Thymus (tissue), 11 donors: ENCODE measurements at regions not wholly inside any gene's neighbourhood (a gene's known extent, or its start where the extent isn't known, plus 50 kb on each side); places are given as distances from the start of the nearest gene placed in this dataset.
"Not testable (repeated sequence)": the region's sequence is repeated elsewhere in the genome, so short reads cannot be mapped to it uniquely, and the experiment has no call there.

ENCODE experiments used
- DNase-seq, 9 donors: peaks; one replicate each; pipeline ENCODE4 v3.0.0-alpha.2; 2013; ENCODE audit warnings: low spot score in 9 of 9, low read depth in 6 of 9, missing footprints in 1 of 9
- H3K27ac ChIP-seq, 2 donors: one replicate each; pipeline ENCODE4 v1.5.1; 2013; ENCODE audit warnings: control low read depth in 1 of 2, low read depth in 1 of 2, low read length in 1 of 2, mild to moderate bottlenecking in 1 of 2, moderate library complexity in 1 of 2
- H3K27me3 ChIP-seq, 2 donors: one replicate each; pipeline ENCODE4 v1.5.1; 2013; ENCODE audit warnings: low read length in 1 of 2; ENCODE audit not compliant: control insufficient read depth in 2 of 2, insufficient read depth in 1 of 2
- H3K36me3 ChIP-seq, 2 donors: one replicate each; pipeline ENCODE4 v1.5.1; 2013; ENCODE audit warnings: low read length in 1 of 2, mild to moderate bottlenecking in 1 of 2, moderate library complexity in 1 of 2; ENCODE audit not compliant: control insufficient read depth in 2 of 2, insufficient read depth in 2 of 2
- H3K4me1 ChIP-seq, 2 donors: one replicate each; pipeline ENCODE4 v1.5.1; 2013; ENCODE audit warnings: low read length in 2 of 2; ENCODE audit not compliant: control insufficient read depth in 2 of 2, insufficient read depth in 2 of 2
- H3K4me3 ChIP-seq, 2 donors: one replicate each; pipeline ENCODE4 v1.5.1; 2013; ENCODE audit warnings: low read length in 2 of 2, control low read depth in 1 of 2, mild to moderate bottlenecking in 1 of 2
- H3K9me3 ChIP-seq, 2 donors: one replicate each; pipeline ENCODE4 v1.5.1; 2013; ENCODE audit warnings: low read length in 1 of 2, mild to moderate bottlenecking in 1 of 2; ENCODE audit not compliant: control insufficient read depth in 2 of 2, insufficient read depth in 1 of 2
- WGBS: extraction: QIAGEN DNeasy Blood & Tissue Kit; methylation state at CpG from one replicate; pipeline ENCODE4 v1.1.7; 2013; 5-methylcytosine and 5-hydroxymethylcytosine counted together
- donor health status: healthy.

GRCh38 chr13:54132720-54133119 lies 1104.1 kb downstream of the OLFM4 start:
- 88% methylated on average over 9 of the region's 9 CpGs for WGBS
- not testable (repeated sequence) for DNase-seq, H3K36me3 ChIP-seq, H3K27ac ChIP-seq, H3K4me3 ChIP-seq, H3K9me3 ChIP-seq, H3K27me3 ChIP-seq, H3K4me1 ChIP-seq

- DNase-seq, result no peak
- H3K27me3 ChIP-seq, result no peaks in the 10 kb centered on the region
- H3K27ac ChIP-seq, result no peak overlapping the region
- 78% methylated on average over 6 of the region's 6 CpGs for WGBS
- no peak overlapping the region for H3K4me3 ChIP-seq
- H3K4me1 ChIP-seq, result no peaks in the 10 kb centered on the region
- peaks cover 0 to 1% of the 10 kb centered on the region in 2 donors for H3K9me3 ChIP-seq
- no peaks in the 10 kb centered on the region for H3K36me3 ChIP-seq
Measured at GRCh38 chr13:54133746-54134145, 1105.1 kb downstream of the OLFM4 start.

GRCh38 chr13:54144828-54145227 lies 1116.2 kb downstream of the OLFM4 start:
- no peaks in the 10 kb centered on the region for H3K4me1 ChIP-seq
- DNase-seq, result no peak
- no peak overlapping the region for H3K4me3 ChIP-seq
- no peaks in the 10 kb centered on the region for H3K9me3 ChIP-seq
- no peaks in the 10 kb centered on the region for H3K27me3 ChIP-seq
- no peak overlapping the region for H3K27ac ChIP-seq
- WGBS, result 71% methylated on average over 3 of the region's 3 CpGs
- no peaks in the 10 kb centered on the region for H3K36me3 ChIP-seq

- H3K27me3 ChIP-seq, result no peaks in the 10 kb centered on the region
- no peak for DNase-seq
- H3K9me3 ChIP-seq, result no peaks in the 10 kb centered on the region
- no peaks in the 10 kb centered on the region for H3K36me3 ChIP-seq
- H3K27ac ChIP-seq, result no peak overlapping the region
- 96% methylated on average over 3 of the region's 3 CpGs for WGBS
- no peak overlapping the region for H3K4me3 ChIP-seq
- H3K4me1 ChIP-seq, result no peaks in the 10 kb centered on the region
Measured at GRCh38 chr13:54150851-54151250, 1122.2 kb downstream of the OLFM4 start.

GRCh38 chr13:54162069-54162468 lies 1133.5 kb downstream of the OLFM4 start:
- no peak for DNase-seq
- WGBS, result 63% methylated on average over 1 of the region's 1 CpG
- Histone ChIP-seq H3K36me3 (no peaks in the 10 kb centered on the region), H3K4me3 (no peak overlapping the region), H3K27me3 (no peaks in the 10 kb centered on the region), H3K9me3 (no peaks in the 10 kb centered on the region), H3K27ac (no peak overlapping the region), H3K4me1 (no peaks in the 10 kb centered on the region)

GRCh38 chr13:54165581-54166215 lies 1137.1 kb downstream of the OLFM4 start:
- Histone ChIP-seq H3K4me1 (no peaks in the 10 kb centered on the region), H3K9me3 (no peaks in the 10 kb centered on the region), H3K4me3 (no peak overlapping the region), H3K27ac (no peak overlapping the region), H3K27me3 (no peaks in the 10 kb centered on the region), H3K36me3 (no peaks in the 10 kb centered on the region)
- WGBS, result 80% methylated on average over 7 of the region's 7 CpGs
- no peak for DNase-seq

GRCh38 chr13:54173996-54174395 lies 1145.4 kb downstream of the OLFM4 start:
- Histone ChIP-seq H3K4me3 (no peak overlapping the region), H3K9me3 (no peaks in the 10 kb centered on the region), H3K27me3 (no peaks in the 10 kb centered on the region), H3K27ac (no peak overlapping the region), H3K36me3 (no peaks in the 10 kb centered on the region), H3K4me1 (no peaks in the 10 kb centered on the region)
- DNase-seq, result no peak

- H3K9me3 ChIP-seq, result no peaks in the 10 kb centered on the region
- no peak overlapping the region for H3K4me3 ChIP-seq
- 80% methylated on average over 1 of the region's 1 CpG for WGBS
- H3K27me3 ChIP-seq, result no peaks in the 10 kb centered on the region
- H3K36me3 ChIP-seq, result no peaks in the 10 kb centered on the region
- no peak for DNase-seq
- H3K4me1 ChIP-seq, result no peaks in the 10 kb centered on the region
- H3K27ac ChIP-seq, result no peak overlapping the region
Measured at GRCh38 chr13:54175466-54175865, 1146.9 kb downstream of the OLFM4 start.

- no peaks in the 10 kb centered on the region for H3K36me3 ChIP-seq
- WGBS, result 79% methylated on average over 3 of the region's 3 CpGs
- DNase-seq, result no peak
- no peaks in the 10 kb centered on the region for H3K4me1 ChIP-seq
- no peak overlapping the region for H3K27ac ChIP-seq
- no peaks in the 10 kb centered on the region for H3K27me3 ChIP-seq
- no peaks in the 10 kb centered on the region for H3K9me3 ChIP-seq
- no peak overlapping the region for H3K4me3 ChIP-seq
Measured at GRCh38 chr13:54177466-54177865, 1148.9 kb downstream of the OLFM4 start.

- Histone ChIP-seq H3K4me3 (no peak overlapping the region), H3K27me3 (no peaks in the 10 kb centered on the region), H3K27ac (no peak overlapping the region), H3K4me1 (no peaks in the 10 kb centered on the region), H3K36me3 (no peaks in the 10 kb centered on the region), H3K9me3 (no peaks in the 10 kb centered on the region)
- WGBS, result 86% methylated on average over 1 of the region's 1 CpG
- DNase-seq, result no peak
Measured at GRCh38 chr13:54183166-54183565, 1154.6 kb downstream of the OLFM4 start.
